PC-3 (cell line): ENCODE measurements at regions not wholly inside any gene's neighbourhood (a gene's known extent, or its start where the extent isn't known, plus 50 kb on each side); places are given as distances from the start of the nearest gene placed in this dataset.
A peak's percentile ranks its signal among the peaks of the same experiment; 100 is the strongest.

Experiments used
- ATAC-seq: fragments of 200-7000 bp; cut with Tn5 transposase; 2 replicates; pipeline ENCODE4 v1.9.1; 2020; ENCODE audit warnings: mild to moderate bottlenecking, moderate library complexity
- BruUV-seq: library from RNA; stranded (reverse); fragments of 400-500 nt; replicated peaks from 2 replicates; lab custom pipeline; 2021; lab: Mats Ljungman, UMichigan
- CTCF ChIA-PET: fragments of 300-600 bp; sonication (Branson Sonifier 250); formaldehyde crosslinking; loops from one replicate; lab custom pipeline; 2022; ENCODE audit warnings: antibody characterized with exemption; lab: Charles Lee
- POLR2A ChIA-PET: fragments of 300-600 bp; sonication (Branson Sonifier 250); formaldehyde crosslinking; loops from one replicate; lab custom pipeline; 2022; ENCODE audit warnings: antibody characterized with exemption; ENCODE audit not compliant: unreplicated experiment; lab: Charles Lee
- DNase-seq: peaks from one replicate; pipeline ENCODE4 v3.0.0-alpha.2; 2015
- H2AFZ ChIP-seq: fragments of 300-600 bp; sonication (generic); 2 replicates; pipeline ENCODE4 v1.6.0; 2016; ENCODE audit warnings: antibody characterized with exemption, low read length
- H3F3A ChIP-seq: fragments of 300-600 bp; sonication (generic); one replicate; pipeline ENCODE4 v1.6.0; 2017; ENCODE audit warnings: antibody characterized with exemption, low read length, control low read depth, mild to moderate bottlenecking; ENCODE audit not compliant: unreplicated experiment
- H3K27ac ChIP-seq: fragments of 300-600 bp; sonication (generic); 2 replicates; pipeline ENCODE4 v1.5.1; 2016; ENCODE audit warnings: mild to moderate bottlenecking, low read length
- H3K27me3 ChIP-seq: fragments of 300-600 bp; sonication (generic); 2 replicates; pipeline ENCODE4 v1.6.1; 2016; ENCODE audit warnings: low read length, mixed read lengths
- H3K36me3 ChIP-seq: fragments of 300-600 bp; sonication (generic); 2 replicates; pipeline ENCODE4 v1.6.1; 2016; ENCODE audit warnings: low read depth, mixed run types, low read length, mixed read lengths
- H3K4me1 ChIP-seq: fragments of 300-600 bp; sonication (generic); 2 replicates; pipeline ENCODE4 v1.5.1; 2016; ENCODE audit warnings: low read length; ENCODE audit not compliant: insufficient read depth
- H3K4me2 ChIP-seq: fragments of 300-600 bp; sonication (generic); 2 replicates; pipeline ENCODE4 v1.6.0; 2016; ENCODE audit warnings: low read length
- H3K4me3 ChIP-seq: fragments of 300-600 bp; sonication (generic); 2 replicates; pipeline ENCODE4 v1.5.1; 2016; ENCODE audit warnings: mild to moderate bottlenecking, low read length, mixed read lengths
- H3K79me2 ChIP-seq: fragments of 300-600 bp; sonication (generic); 2 replicates; pipeline ENCODE4 v1.6.1; 2017; ENCODE audit warnings: low read length, mixed read lengths
- H3K9ac ChIP-seq: fragments of 300-600 bp; sonication (generic); 2 replicates; pipeline ENCODE4 v1.6.0; 2016; ENCODE audit warnings: mild to moderate bottlenecking, low read length
- H3K9me2 ChIP-seq: fragments of 300-600 bp; sonication (generic); replicated peaks from 2 replicates; pipeline ENCODE4 v1.6.1; 2016; ENCODE audit warnings: mixed run types, low read length, mixed read lengths
- H3K9me3 ChIP-seq: fragments of 300-600 bp; sonication (generic); 2 replicates; pipeline ENCODE4 v1.6.1; 2016; ENCODE audit warnings: low read length, mixed read lengths
- H4K20me1 ChIP-seq: fragments of 300-600 bp; sonication (generic); 2 replicates; pipeline ENCODE4 v1.6.1; 2016; ENCODE audit warnings: low read length, mixed read lengths
- EZH2 ChIP-seq: fragments of 300-600 bp; sonication (generic); IDR thresholded peaks from one replicate; pipeline ENCODE4 v1.6.1; 2017; ENCODE audit warnings: antibody characterized with exemption, mild to moderate bottlenecking, low read length; ENCODE audit not compliant: unreplicated experiment
- EZH2phosphoT487 ChIP-seq: fragments of 300-600 bp; sonication (generic); IDR thresholded peaks from 2 replicates; pipeline ENCODE4 v1.6.1; 2018; ENCODE audit warnings: mild to moderate bottlenecking, antibody characterized with exemption, low read length, borderline replicate concordance
- intact Hi-C: fragments of 100-400 bp; cut with micrococcal nuclease; formaldehyde crosslinking; loops from 2 replicates; pipeline ENCODE4 v1.9.0; 2023
- TF ChIP-seq, protein P1 (sequence below): fragments of 300-600 bp; sonication (generic); conservative IDR thresholded peaks from 2 replicates; pipeline ENCODE4 v1.5.1; 2017; ENCODE audit warnings: antibody characterized with exemption, low read depth, mild to moderate bottlenecking, low read length

DNA sequence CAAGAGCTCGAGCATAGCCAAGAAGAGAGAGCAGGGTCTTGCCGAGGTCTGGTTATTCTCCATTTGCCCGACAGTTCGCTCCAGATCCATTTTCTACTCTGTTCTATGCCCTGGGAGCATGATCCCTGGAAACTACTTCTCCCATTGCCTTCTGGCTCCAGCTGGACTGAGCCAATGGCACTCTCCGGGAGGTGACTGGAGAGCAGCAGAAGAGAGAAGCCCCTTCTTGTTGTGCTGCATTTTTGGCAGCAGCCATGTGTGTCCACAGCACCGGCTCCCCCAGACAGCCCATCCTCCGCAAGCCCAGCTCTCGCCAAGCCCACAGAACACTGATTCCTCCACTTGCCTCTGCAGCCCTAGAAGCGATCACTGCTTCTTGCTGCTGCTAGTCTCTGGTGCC lies 345.5 kb downstream of the TNS1 start:
- BruUV-seq: no TSS peak
- H3K27me3 ChIP-seq: 0 out of 2 replicates have a peak, but pooled peaks cover 7% of the 10 kb centered on the region
- CTCF ChIA-PET: no interaction called here
- intact Hi-C loops: no loop called here
- H2AFZ ChIP-seq: no peak overlapping the region
- no peak overlapping the region for H3K9ac ChIP-seq
- no peaks in the 10 kb centered on the region for H3K79me2 ChIP-seq
- H4K20me1 ChIP-seq: no peaks in the 10 kb centered on the region
- no peaks in the 10 kb centered on the region for H3K36me3 ChIP-seq
- peaks cover 20% of the 10 kb centered on the region for H3K4me1 ChIP-seq
- H3K4me3 ChIP-seq: no peak overlapping the region
- H3K9me3 ChIP-seq: no peaks in the 10 kb centered on the region
- H3K27ac ChIP-seq: no peak overlapping the region
- POLR2A ChIA-PET: no interaction called here
- no peaks in the 10 kb centered on the region for H3F3A ChIP-seq
- no peaks in the 10 kb centered on the region for H3K9me2 ChIP-seq
- ATAC-seq (no peak), DNase-seq (no peak)
- H3K4me2 ChIP-seq: no peak overlapping the region
- TF ChIP-seq, protein P1, sequence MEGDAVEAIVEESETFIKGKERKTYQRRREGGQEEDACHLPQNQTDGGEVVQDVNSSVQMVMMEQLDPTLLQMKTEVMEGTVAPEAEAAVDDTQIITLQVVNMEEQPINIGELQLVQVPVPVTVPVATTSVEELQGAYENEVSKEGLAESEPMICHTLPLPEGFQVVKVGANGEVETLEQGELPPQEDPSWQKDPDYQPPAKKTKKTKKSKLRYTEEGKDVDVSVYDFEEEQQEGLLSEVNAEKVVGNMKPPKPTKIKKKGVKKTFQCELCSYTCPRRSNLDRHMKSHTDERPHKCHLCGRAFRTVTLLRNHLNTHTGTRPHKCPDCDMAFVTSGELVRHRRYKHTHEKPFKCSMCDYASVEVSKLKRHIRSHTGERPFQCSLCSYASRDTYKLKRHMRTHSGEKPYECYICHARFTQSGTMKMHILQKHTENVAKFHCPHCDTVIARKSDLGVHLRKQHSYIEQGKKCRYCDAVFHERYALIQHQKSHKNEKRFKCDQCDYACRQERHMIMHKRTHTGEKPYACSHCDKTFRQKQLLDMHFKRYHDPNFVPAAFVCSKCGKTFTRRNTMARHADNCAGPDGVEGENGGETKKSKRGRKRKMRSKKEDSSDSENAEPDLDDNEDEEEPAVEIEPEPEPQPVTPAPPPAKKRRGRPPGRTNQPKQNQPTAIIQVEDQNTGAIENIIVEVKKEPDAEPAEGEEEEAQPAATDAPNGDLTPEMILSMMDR: no peak
- TF ChIP-seq EZH2 (no peak), EZH2phosphoT487 (no peak)

DNA sequence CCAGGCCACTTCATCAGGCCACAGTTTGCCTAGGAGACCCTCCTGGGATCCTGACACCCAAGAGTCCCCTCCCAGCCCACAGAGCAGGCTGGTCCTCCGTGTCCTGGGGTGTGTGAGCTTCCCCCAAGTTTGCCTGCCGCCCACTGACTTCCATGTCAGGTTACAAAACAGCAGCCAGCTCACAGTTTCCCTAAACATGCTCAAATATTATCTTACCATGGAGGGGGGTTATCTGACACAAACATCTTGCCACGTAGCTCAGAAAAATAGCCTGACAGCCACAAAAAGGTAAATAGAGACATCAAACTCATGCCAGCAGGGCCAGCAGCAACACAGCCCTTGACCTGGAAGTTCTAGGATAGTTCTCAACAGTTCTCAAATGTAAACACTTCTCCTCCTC lies 346.5 kb downstream of the TNS1 start:
- ChIA-PET CTCF (no interaction called here), POLR2A (no interaction called here)
- no peaks in the 10 kb centered on the region for H3K36me3 ChIP-seq
- no peak overlapping the region for H3K4me2 ChIP-seq
- intact Hi-C loops: no loop called here
- H3F3A ChIP-seq: no peaks in the 10 kb centered on the region
- DNase-seq: peak; percentile 28
- H3K9me2 ChIP-seq: no peaks in the 10 kb centered on the region
- TF ChIP-seq EZH2: no peak
- TF ChIP-seq EZH2phosphoT487: no peak
- TF ChIP-seq, protein P1: no peak
- H4K20me1 ChIP-seq: no peaks in the 10 kb centered on the region
- no TSS peak for BruUV-seq
- no peak overlapping the region for H2AFZ ChIP-seq
- peaks cover 21% of the 10 kb centered on the region for H3K4me1 ChIP-seq
- H3K4me3 ChIP-seq: no peak overlapping the region
- no peak overlapping the region for H3K27ac ChIP-seq
- no peak for ATAC-seq
- 0 out of 2 replicates have a peak, but pooled peaks cover 7% of the 10 kb centered on the region for H3K27me3 ChIP-seq
- no peaks in the 10 kb centered on the region for H3K79me2 ChIP-seq
- H3K9ac ChIP-seq: no peak overlapping the region
- H3K9me3 ChIP-seq: no peaks in the 10 kb centered on the region

DNA sequence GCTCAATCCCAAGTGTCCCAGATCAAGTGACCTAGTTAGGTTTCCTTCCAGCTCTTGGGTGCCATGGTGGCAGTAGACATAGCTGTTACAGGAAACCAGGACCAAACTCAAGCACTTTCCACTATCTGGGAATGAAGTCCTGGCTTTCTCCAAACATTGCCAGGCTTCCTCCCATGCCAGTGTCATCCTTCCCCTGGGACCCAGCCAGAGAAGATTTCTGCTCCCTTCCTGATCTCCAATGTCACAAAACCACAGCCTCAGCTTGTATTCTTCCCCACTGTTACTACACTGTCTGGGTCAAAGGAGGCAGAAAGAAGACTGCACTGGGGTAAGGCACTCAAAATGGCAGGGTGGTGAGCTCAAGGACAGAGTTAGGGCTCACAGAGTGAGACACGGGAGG lies 347.1 kb downstream of the TNS1 start:
- BruUV-seq: no TSS peak
- POLR2A ChIA-PET: no interaction called here
- Histone ChIP-seq H3K9me2 (no peaks in the 10 kb centered on the region), H3K27me3 (0 out of 2 replicates have a peak, but pooled peaks cover 7% of the 10 kb centered on the region), H3K36me3 (no peaks in the 10 kb centered on the region), H2AFZ (no peak overlapping the region), H3F3A (no peaks in the 10 kb centered on the region), H4K20me1 (no peaks in the 10 kb centered on the region), H3K4me1 (peaks cover 21% of the 10 kb centered on the region), H3K4me2 (no peak overlapping the region), H3K79me2 (no peaks in the 10 kb centered on the region), H3K27ac (no peak overlapping the region), H3K4me3 (no peak overlapping the region), H3K9ac (no peak overlapping the region), H3K9me3 (no peaks in the 10 kb centered on the region)
- DNase-seq (no peak), ATAC-seq (no peak)
- TF ChIP-seq EZH2 (no peak), EZH2phosphoT487 (no peak)
- TF ChIP-seq, protein P1: no peak
- intact Hi-C loops: no loop called here
- CTCF ChIA-PET: no interaction called here
